ENCODE measurements at regions not wholly inside any gene's neighbourhood (a gene's known extent, or its start where the extent isn't known, plus 50 kb on each side); places are given as distances from the start of the nearest gene placed in this dataset.

GRCh38 chr10:52484206-52485065 lies 170.4 kb downstream of the DKK1 start:
- no peaks in the 10 kb centered on the region for H3K27me3 ChIP-seq (ENCODE audit: control insufficient read depth, insufficient read depth, low read length)
- no peak overlapping the region for H3K9ac ChIP-seq (ENCODE audit: low read length in 3 of 3)
- no peak for TF ChIP-seq CTCF (IDR thresholded peaks at IDR 0.05; ENCODE audit: borderline replicate concordance, extremely low read depth, insufficient read depth)
- H3K4me1 ChIP-seq (ENCODE audit: control insufficient read depth in 2 of 3, insufficient read depth in 2 of 3, low read depth in 1 of 3, low read length in 3 of 3): no peaks in the 10 kb centered on the region
- H3K36me3 ChIP-seq (ENCODE audit: control insufficient read depth in 2 of 3, insufficient read depth in 3 of 3, low read length in 3 of 3): no peaks in the 10 kb centered on the region
- H3K27ac ChIP-seq (ENCODE audit: low read depth in 2 of 2, low read length in 2 of 2): no peak overlapping the region
- no peak for DNase-seq
- intact Hi-C loops (cut with DNase I): loop anchor here (10.0 kb wide), 1 partner anchor 180 kb away; no protein-coding TSS in a partner anchor
- H3K4me3 ChIP-seq (ENCODE audit: low read length in 3 of 3): no peak overlapping the region
- no peak for FAIRE-seq
- no peaks in the 10 kb centered on the region for H3K9me3 ChIP-seq (ENCODE audit: control insufficient read depth in 2 of 3, insufficient read depth in 1 of 3, low read length in 3 of 3)

- TF ChIP-seq CTCF (IDR thresholded peaks at IDR 0.05; ENCODE audit: borderline replicate concordance, extremely low read depth, insufficient read depth): no peak
- H3K4me3 ChIP-seq (ENCODE audit: low read length in 3 of 3): no peak overlapping the region
- H3K27ac ChIP-seq (ENCODE audit: low read depth in 2 of 2, low read length in 2 of 2): no peak overlapping the region
- no peaks in the 10 kb centered on the region for H3K4me1 ChIP-seq (ENCODE audit: control insufficient read depth in 2 of 3, insufficient read depth in 2 of 3, low read depth in 1 of 3, low read length in 3 of 3)
- FAIRE-seq (no peak), DNase-seq (no peak)
- no peaks in the 10 kb centered on the region for H3K36me3 ChIP-seq (ENCODE audit: control insufficient read depth in 2 of 3, insufficient read depth in 3 of 3, low read length in 3 of 3)
- H3K9me3 ChIP-seq (ENCODE audit: control insufficient read depth in 2 of 3, insufficient read depth in 1 of 3, low read length in 3 of 3): no peaks in the 10 kb centered on the region
- no peak overlapping the region for H3K9ac ChIP-seq (ENCODE audit: low read length in 3 of 3)
- intact Hi-C loops (cut with DNase I): loop anchor here (10.0 kb wide), 1 partner anchor 181 kb away; no protein-coding TSS in a partner anchor
- no peaks in the 10 kb centered on the region for H3K27me3 ChIP-seq (ENCODE audit: control insufficient read depth, insufficient read depth, low read length)
Observed at GRCh38 chr10:52485462-52485861, 171.4 kb downstream of the DKK1 start.

- Histone ChIP-seq H3K27me3 (ENCODE audit: control insufficient read depth, insufficient read depth, low read length) (no peaks in the 10 kb centered on the region), H3K4me3 (ENCODE audit: low read length in 3 of 3) (no peak overlapping the region), H3K9me3 (ENCODE audit: control insufficient read depth in 2 of 3, insufficient read depth in 1 of 3, low read length in 3 of 3) (no peaks in the 10 kb centered on the region), H3K9ac (ENCODE audit: low read length in 3 of 3) (no peak overlapping the region), H3K4me1 (ENCODE audit: control insufficient read depth in 2 of 3, insufficient read depth in 2 of 3, low read depth in 1 of 3, low read length in 3 of 3) (no peaks in the 10 kb centered on the region), H3K27ac (ENCODE audit: low read depth in 2 of 2, low read length in 2 of 2) (no peak overlapping the region), H3K36me3 (ENCODE audit: control insufficient read depth in 2 of 3, insufficient read depth in 3 of 3, low read length in 3 of 3) (no peaks in the 10 kb centered on the region)
- no peak for TF ChIP-seq CTCF (IDR thresholded peaks at IDR 0.05; ENCODE audit: borderline replicate concordance, extremely low read depth, insufficient read depth)
- FAIRE-seq (no peak), DNase-seq (no peak)
- intact Hi-C loops (cut with DNase I): loop anchor here (10.0 kb wide), 1 partner anchor 182 kb away; no protein-coding TSS in a partner anchor
Observed at GRCh38 chr10:52486840-52487611, 172.9 kb downstream of the DKK1 start.
